Activated CD4-positive, alpha-beta T cell treated with anti-CD3 and anti-CD28 coated beads, Interleukin-2, amount 50 U/mL, for 16 hours (primary cell): ENCODE measurements at regions not wholly inside any gene's neighbourhood (a gene's known extent, or its start where the extent isn't known, plus 50 kb on each side); places are given as distances from the start of the nearest gene placed in this dataset.
"Not testable (repeated sequence)": the region's sequence is repeated elsewhere in the genome, so short reads cannot be mapped to it uniquely, and the experiment has no call there.

ENCODE experiments used
- DNase-seq: peaks from one replicate; pipeline ENCODE4 v3.0.0-alpha.2; 2020

- DNase-seq: no peak
Measured at GRCh38 chr4:16450724-16451123, 224.5 kb upstream of the TAPT1 start.

DNA sequence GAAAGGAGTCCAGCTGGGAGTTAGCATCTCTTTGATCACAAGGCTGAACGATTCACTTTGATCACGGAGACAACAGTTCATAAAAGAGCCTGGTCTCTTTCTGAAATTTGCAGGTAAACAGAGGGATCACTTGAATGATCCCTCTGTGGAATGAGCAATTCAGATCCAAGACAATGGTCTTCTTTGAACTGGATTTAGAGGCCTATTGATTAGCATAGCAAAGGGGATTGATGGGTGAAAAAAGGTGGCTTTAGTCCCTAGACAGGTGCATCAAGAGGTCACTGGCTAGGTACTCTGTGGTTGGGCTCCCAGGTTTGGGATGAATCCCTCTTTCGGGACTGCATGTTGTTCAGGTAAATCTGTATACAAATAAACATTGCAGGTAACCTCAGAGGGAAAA is 223.8 kb upstream of the TAPT1 start:
- no peak for DNase-seq

DNA sequence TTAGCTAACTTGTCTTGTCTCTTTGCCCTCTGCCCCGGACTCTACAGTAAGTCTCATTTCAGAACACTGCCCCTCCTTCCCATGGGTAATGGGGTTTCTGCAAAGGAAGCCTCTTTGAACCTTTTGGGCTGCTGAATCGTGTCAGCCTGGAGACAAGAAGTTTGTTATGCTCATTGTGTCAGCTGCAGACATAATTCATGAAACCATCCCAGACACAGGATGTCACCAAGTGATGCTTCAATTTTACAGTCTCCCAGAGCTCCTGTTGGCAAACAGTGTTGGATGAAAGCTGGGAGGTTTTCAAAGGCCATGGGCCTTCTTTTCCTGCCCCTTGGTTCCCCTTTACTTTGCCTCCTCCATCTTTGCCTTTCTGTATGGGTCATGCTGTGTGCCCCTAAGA is 223.1 kb upstream of the TAPT1 start:
- DNase-seq: no peak

DNA sequence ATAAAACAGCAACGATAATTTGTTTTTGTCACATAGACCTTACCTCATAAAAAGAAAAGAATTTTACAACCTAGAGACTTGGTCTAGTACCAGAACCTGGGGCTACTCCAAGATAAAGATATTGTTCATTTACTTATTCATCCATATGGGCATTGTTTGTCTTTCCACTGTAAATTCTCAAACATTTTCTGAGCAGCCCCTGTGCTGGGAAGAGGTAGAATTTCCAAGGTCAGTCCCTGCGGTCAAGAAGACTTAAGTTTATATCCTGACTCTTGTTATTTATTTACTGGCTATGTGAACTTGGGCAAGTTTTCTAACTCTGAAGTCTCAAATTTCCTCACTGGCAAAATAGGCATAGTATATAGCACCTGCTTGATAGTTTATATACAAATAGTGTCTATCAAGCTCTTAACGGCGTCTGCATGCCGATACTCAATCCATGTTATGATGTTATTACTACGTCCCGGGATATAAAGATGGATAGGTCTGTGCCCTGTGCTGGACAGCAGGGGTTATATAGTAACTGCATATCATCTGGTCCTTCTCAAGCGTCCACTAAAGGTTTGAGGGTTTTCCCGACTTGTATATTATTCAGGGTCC is 222.1 kb upstream of the TAPT1 start:
- DNase-seq: no peak

- peak; percentile 38 for DNase-seq
Measured at GRCh38 chr4:16443504-16444088, 217.3 kb upstream of the TAPT1 start.

- DNase-seq: no peak
Measured at GRCh38 chr4:16442296-16442695, 216.0 kb upstream of the TAPT1 start.

GRCh38 chr4:16439768-16440167 is 213.5 kb upstream of the TAPT1 start:
- DNase-seq: no peak

- no peak for DNase-seq
Measured at GRCh38 chr4:16438986-16439385, 212.7 kb upstream of the TAPT1 start.

- no peak for DNase-seq
Measured at GRCh38 chr4:16437836-16438235, 211.6 kb upstream of the TAPT1 start.

DNA sequence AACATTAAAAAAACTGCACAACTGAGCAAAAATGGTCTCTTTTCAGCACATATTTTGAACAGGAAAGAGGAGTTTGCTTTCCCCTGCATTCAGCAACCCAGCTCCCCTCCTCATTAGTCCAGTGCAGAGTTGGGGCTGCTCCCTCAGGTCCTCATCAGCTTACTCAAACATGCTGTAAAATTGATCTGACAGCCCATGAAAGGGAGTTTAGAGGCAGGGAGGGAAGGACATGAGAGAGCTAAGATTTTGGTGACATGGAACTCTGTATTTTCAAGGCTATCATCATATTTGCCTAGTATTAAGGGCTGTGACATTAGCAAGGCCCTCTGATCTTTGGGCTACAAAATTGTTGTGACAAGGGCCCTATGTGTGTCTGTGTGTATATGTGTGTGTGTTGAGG is 205.6 kb upstream of the TAPT1 start:
- DNase-seq: no peak

DNA sequence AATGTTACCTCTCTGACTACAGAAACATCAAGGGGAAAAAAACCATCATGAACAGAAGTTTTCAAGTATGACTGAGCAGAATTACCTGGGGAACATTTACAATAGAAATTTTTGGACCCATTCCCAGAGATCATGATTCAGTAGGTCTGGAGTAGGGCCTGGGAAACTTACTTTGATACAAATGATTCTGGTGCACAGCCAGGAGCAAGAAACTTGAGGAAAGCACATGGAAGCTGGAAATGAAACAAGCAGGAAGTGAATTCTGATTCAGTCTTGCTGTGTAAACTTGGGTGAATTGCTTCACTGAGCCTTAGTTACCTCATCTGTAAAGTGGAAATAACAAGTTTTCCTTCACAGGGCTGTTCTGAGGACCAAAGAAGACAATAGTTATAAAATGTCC is 192.5 kb upstream of the TAPT1 start:
- no peak for DNase-seq

DNA sequence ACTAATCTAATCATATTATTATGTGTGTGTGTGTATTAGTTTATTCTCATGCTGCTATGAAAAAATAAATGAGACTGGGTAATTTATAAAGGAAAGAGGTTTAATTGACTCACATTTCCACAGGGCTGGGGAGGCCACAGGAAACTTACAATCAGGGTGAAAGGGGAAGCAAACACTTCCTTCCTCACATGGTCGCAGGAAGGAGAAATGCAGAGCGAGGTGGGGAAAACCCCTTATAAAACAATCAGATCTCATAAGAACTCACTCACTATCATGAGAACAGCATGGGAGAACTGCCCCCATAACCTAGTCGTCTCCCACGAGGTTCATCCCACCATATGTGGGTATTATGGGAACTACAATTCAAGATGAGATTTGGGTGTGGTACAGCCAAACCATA is 190.9 kb upstream of the TAPT1 start:
- DNase-seq: no peak

GRCh38 chr4:16416601-16417000 is 190.3 kb upstream of the TAPT1 start:
- DNase-seq: no peak

GRCh38 chr4:16415751-16416150 is 189.5 kb upstream of the TAPT1 start:
- DNase-seq: no peak

DNA sequence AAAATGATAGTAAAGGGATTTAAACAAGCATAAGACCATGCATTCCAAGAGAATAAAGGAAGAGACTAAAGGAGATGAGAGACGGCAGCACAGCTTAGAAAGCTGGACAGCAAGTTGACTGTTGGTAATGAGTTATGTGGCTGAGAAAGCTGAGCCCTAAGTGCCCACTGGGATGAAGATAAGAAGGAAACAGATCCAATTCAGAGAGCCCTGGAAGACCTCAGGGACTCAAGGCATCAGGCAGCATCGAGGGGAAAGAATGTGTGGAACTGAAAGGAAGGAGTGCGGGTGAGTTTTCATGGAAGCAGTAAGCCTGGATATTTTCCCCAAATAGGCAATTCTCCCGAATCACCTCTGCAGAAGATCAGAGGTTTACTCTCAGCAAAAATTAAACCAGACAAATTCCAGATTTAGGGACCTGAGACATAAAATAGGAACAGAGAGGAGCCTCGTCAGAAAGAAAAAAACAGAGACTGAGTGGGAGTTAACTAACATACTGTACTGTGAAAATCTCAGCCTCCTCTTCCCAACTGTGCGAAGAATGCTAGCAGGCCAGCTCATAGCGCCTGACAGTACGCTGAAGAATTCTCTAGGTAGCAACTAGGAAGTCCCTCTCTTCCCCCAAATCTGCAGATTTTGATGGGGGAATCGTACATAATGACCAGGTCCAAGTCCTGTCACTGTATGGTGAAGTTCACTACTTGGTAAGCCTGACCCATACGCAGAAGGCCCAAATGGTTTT is 187.7 kb upstream of the TAPT1 start:
- no peak for DNase-seq

DNA sequence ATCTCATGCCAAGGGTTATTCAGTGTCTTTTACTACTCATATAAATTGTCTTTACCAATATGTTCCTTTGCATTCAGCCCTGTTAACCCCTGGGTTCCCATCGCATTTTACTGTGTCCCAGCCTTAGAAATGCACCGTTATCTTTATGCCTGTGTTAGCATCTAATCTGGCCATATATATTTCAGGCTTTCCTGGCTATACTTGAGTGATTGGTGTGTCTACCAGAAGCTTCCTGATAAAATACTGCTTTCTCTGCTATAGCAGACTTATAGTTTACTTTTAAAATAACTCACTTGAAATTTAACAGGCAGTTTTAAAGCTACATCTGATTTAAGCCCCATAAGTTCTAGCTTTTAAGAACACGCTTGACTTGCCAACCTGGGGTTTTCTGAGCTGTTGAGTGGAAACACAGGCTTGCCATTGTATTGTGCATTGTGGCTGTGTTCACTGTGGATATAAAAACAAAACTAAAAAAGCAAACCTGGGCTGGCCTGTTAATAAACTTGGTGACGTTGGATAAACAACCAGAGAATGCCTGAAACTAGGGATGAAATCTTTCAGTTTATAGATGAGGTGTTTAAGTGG is 185.3 kb upstream of the TAPT1 start:
- DNase-seq: no peak

- not testable (repeated sequence) for DNase-seq
Measured at GRCh38 chr4:16393216-16393615, 166.9 kb upstream of the TAPT1 start.

DNA sequence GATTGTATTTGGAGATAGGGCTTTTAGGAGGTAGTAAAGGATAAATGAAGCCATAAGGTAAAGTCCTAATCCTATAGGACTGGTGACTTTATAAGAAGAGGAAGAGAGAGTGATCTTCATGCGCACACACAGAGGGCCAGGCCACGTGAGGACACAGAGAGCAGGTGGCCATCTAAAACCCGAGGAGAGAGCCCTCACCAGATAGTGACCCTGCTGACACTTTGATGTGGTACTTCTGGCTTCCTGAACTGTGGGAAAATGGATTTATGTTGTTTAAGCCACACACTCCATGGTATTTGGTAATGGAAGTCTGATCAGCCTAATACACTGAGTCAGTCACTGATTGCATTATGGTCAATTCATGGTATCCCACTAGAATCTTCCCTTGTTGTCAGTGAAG is 164.9 kb upstream of the TAPT1 start:
- no peak for DNase-seq

DNA sequence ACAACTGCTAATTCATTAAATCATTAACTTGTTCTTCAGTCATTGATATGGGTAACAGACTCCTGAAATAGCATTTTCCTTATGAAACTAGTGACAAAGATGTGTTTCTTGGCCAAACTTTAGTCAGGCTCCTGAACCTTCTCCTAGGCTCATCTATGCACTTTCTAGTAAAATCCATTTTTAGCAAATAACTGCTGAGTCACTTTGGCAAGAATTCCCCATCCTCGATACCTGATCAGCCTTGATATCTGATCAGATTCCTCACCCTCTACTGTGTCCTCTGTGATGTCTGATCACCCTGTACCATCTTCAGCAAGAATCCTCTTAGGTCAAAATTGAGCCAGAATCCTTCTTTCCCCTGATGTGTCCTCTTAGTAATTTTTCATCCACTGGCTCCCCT is 161.2 kb upstream of the TAPT1 start:
- no peak for DNase-seq

DNA sequence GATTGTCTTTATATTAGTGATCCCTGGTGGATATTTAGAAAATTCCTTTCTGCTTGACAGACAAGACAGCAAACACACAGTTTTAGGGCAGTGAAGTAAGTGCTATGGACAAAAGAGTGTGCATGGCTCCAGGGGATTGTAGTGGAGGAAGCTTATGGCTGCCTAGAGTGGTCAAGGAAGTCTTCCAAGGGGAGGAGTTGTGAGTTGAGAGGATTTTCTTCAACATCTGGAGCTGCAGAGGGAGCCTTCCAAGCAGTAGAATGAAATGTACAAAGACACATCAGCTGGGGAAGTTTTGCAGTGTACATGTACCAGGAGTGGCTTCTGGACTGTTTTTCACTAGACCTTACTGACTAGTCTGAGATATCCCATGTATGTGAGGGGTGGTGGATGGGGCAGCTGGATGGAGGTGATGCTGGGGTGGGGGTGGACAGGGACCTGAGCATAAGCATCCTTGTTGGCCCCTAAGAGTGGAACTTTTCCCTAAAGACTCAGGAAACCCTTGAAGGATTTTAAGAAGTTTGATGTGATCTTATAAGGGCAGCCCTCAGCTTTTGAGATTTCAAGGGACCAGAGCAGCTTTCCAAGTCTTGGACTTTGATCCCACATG is 160.5 kb upstream of the TAPT1 start:
- no peak for DNase-seq

- no peak for DNase-seq
Measured at GRCh38 chr4:16384576-16384975, 158.3 kb upstream of the TAPT1 start.

DNA sequence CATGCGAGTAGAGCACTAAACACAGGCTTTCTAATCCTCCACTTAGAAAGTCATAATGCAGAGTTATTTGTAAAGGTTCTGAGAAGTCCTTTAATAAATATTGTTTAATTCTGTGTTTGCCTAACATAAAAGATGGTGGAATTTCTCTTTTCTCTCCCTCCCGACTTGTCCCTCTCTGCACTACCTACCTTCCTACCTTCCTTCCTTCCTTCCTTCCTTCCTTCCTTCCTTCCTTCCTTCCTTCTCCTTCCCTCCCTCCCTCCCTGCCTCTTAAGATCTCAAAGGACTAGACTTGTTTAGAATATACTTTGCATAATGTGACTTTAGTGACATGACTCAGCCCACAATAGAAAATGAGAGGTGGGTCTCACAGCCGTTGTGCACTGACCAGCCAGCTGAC is 156.3 kb upstream of the TAPT1 start:
- DNase-seq: no peak

GRCh38 chr4:16377887-16378286 is 151.6 kb upstream of the TAPT1 start:
- no peak for DNase-seq

GRCh38 chr4:16365036-16365569 is 138.8 kb upstream of the TAPT1 start:
- no peak for DNase-seq
